Upper lobe of left lung (tissue), 6 donors: ENCODE measurements at regions not wholly inside any gene's neighbourhood (a gene's known extent, or its start where the extent isn't known, plus 50 kb on each side); places are given as distances from the start of the nearest gene placed in this dataset.

Experiments
- ATAC-seq, 2 donors: fragments of 200-7000 bp; cut with Tn5 transposase; one replicate each; pipeline ENCODE4 v1.9.1; 2022; ENCODE audit warnings: mild to moderate bottlenecking in 2 of 2, moderate library complexity in 2 of 2; ENCODE audit not compliant: low FRiP score in 2 of 2
- DNase-seq, 2 donors: peaks; one replicate each; pipeline ENCODE4 v3.0.0-alpha.2; 2019 to 2020
- H3K27ac ChIP-seq, 4 donors: fragments of 200-600 bp; sonication (generic); one replicate each; pipeline ENCODE4 v1.5.1; 2016 to 2019
- H3K27me3 ChIP-seq, 4 donors: fragments of 200-600 bp; sonication (generic); one replicate each; pipeline ENCODE4 v1.5.1; 2017 to 2019
- H3K36me3 ChIP-seq, 4 donors: fragments of 200-600 bp; sonication (generic); one replicate each; pipeline ENCODE4 v1.5.1; 2016 to 2019
- H3K4me1 ChIP-seq, 4 donors: fragments of 200-600 bp; sonication (generic); one replicate each; pipeline ENCODE4 v1.5.1; 2018 to 2019
- H3K4me3 ChIP-seq, 4 donors: fragments of 200-600 bp; sonication (generic); one replicate each; pipeline ENCODE4 v1.5.1; 2017 to 2019; ENCODE audit warnings: mild to moderate bottlenecking in 2 of 4, moderate library complexity in 1 of 4
- H3K9me3 ChIP-seq, 4 donors: fragments of 200-600 bp; sonication (generic); one replicate each; pipeline ENCODE4 v1.5.1; 2018 to 2019
- EP300 ChIP-seq, 4 donors: sonication (generic); formaldehyde crosslinking; IDR thresholded peaks; one replicate each; pipeline ENCODE4 v1.5.1; 2017; ENCODE audit warnings: antibody characterized with exemption in 4 of 4, control low read depth in 2 of 4
- POLR2A ChIP-seq, 4 donors: fragments of 450-650 bp; IDR thresholded peaks; one replicate each; pipeline ENCODE4 v1.5.1; 2016 to 2017; ENCODE audit warnings: antibody characterized with exemption in 4 of 4, mild to moderate bottlenecking in 2 of 4
- POLR2AphosphoS5 ChIP-seq, 2 donors: sonication (generic); formaldehyde crosslinking; IDR thresholded peaks; one replicate each; pipeline ENCODE4 v1.5.1; 2017; ENCODE audit warnings: antibody characterized with exemption in 2 of 2
- WGBS, 2 donors: methylation state at CpG; one replicate each; pipeline ENCODE4 v1.1.5; 2017 to 2018; 5-methylcytosine and 5-hydroxymethylcytosine counted together
- TF ChIP-seq, protein P1 (sequence below), 6 experiments: fragments of 450-650 bp in 4 of 6; fragments of 200-600 bp in 2 of 6; sonication (generic) in 2 of 6; IDR thresholded peaks; one replicate each; pipeline ENCODE4 v1.5.1; 2016 to 2019; ENCODE audit warnings: antibody characterized with exemption in 6 of 6
- donor health status: DM: no; HTN: no; CAD: no; lungs with moderate emphysema.
- donor health status: DM: no; HTN: yes; CAD: no; lungs with severe emphysema.

- no peak overlapping the region for H3K27ac ChIP-seq
- H3K4me1 ChIP-seq: no peaks in the 10 kb centered on the region
- DNase-seq: no peak
- H3K4me3 ChIP-seq: no peak overlapping the region
- ATAC-seq: no peak
- WGBS, 2 donors: 89 to 90% methylated on average over 2 of the region's 2 CpGs
- H3K27me3 ChIP-seq: no peaks in the 10 kb centered on the region
- no peaks in the 10 kb centered on the region for H3K9me3 ChIP-seq
- TF ChIP-seq POLR2AphosphoS5 (IDR thresholded peaks at IDR 0.05): no peak
- no peaks in the 10 kb centered on the region for H3K36me3 ChIP-seq
Observed at GRCh38 chr10:62705789-62706188, 98.7 kb upstream of the ADO start.

- Histone ChIP-seq H3K4me1 (no peaks in the 10 kb centered on the region), H3K4me3 (no peak overlapping the region), H3K27ac (no peak overlapping the region), H3K9me3 (no peaks in the 10 kb centered on the region), H3K27me3 (no peaks in the 10 kb centered on the region), H3K36me3 (no peaks in the 10 kb centered on the region)
- no peak for ATAC-seq
- 95 to 97% methylated on average over 2 of the region's 2 CpGs for WGBS, 2 donors
- TF ChIP-seq, protein P1, sequence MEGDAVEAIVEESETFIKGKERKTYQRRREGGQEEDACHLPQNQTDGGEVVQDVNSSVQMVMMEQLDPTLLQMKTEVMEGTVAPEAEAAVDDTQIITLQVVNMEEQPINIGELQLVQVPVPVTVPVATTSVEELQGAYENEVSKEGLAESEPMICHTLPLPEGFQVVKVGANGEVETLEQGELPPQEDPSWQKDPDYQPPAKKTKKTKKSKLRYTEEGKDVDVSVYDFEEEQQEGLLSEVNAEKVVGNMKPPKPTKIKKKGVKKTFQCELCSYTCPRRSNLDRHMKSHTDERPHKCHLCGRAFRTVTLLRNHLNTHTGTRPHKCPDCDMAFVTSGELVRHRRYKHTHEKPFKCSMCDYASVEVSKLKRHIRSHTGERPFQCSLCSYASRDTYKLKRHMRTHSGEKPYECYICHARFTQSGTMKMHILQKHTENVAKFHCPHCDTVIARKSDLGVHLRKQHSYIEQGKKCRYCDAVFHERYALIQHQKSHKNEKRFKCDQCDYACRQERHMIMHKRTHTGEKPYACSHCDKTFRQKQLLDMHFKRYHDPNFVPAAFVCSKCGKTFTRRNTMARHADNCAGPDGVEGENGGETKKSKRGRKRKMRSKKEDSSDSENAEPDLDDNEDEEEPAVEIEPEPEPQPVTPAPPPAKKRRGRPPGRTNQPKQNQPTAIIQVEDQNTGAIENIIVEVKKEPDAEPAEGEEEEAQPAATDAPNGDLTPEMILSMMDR (IDR thresholded peaks at IDR 0.05): no peak
- TF ChIP-seq POLR2A (IDR thresholded peaks at IDR 0.05) (no peak), POLR2AphosphoS5 (IDR thresholded peaks at IDR 0.05) (no peak), EP300 (IDR thresholded peaks at IDR 0.05) (no peak)
- no peak for DNase-seq
Observed at GRCh38 chr10:62707810-62708209, 96.7 kb upstream of the ADO start.

- no peaks in the 10 kb centered on the region for H3K4me1 ChIP-seq
- ATAC-seq: no peak
- H3K36me3 ChIP-seq: no peaks in the 10 kb centered on the region
- no peak overlapping the region for H3K4me3 ChIP-seq
- TF ChIP-seq, protein P1 (IDR thresholded peaks at IDR 0.05): no peak
- TF ChIP-seq POLR2A (IDR thresholded peaks at IDR 0.05): no peak
- no peak for TF ChIP-seq EP300 (IDR thresholded peaks at IDR 0.05)
- no peak for TF ChIP-seq POLR2AphosphoS5 (IDR thresholded peaks at IDR 0.05)
- H3K27ac ChIP-seq: no peak overlapping the region
- DNase-seq: no peak
- no peaks in the 10 kb centered on the region for H3K9me3 ChIP-seq
- H3K27me3 ChIP-seq: no peaks in the 10 kb centered on the region
- 37 to 45% methylated on average over 4 of the region's 4 CpGs for WGBS, 2 donors
Observed at GRCh38 chr10:62708569-62708968, 96.0 kb upstream of the ADO start.

GRCh38 chr10:62709200-62709599, 95.3 kb upstream of the ADO start:
- ATAC-seq: no peak
- whole genome bisulfite sequencing, 2 donors: 74% methylated on average over 3 of the region's 3 CpGs

DNA sequence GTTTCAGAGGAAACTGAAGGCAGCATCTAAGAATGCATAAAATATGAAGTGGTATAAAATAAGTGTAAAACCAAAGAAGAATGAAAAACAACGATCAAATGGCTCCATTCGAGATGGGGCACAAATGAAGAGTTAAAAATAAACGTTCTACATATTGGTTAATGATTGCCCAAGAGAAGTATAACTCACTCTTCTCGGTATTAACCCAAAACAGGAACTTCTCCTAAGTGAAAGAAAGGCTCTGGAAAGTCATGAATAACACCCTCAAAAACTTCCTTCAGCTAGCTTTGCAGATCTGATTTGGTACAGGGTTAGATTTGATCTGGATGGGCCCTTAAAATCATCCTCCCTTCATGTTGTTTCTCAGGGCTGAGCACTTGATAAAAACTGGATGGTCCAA, 94.3 kb upstream of the ADO start:
- TF ChIP-seq POLR2AphosphoS5 (IDR thresholded peaks at IDR 0.05): no peak
- no peak for TF ChIP-seq POLR2A (IDR thresholded peaks at IDR 0.05)
- no peak for TF ChIP-seq EP300 (IDR thresholded peaks at IDR 0.05)
- TF ChIP-seq, protein P1 (IDR thresholded peaks at IDR 0.05): no peak
- Histone ChIP-seq H3K27ac (no peak overlapping the region), H3K36me3 (no peaks in the 10 kb centered on the region), H3K9me3 (no peaks in the 10 kb centered on the region), H3K27me3 (no peaks in the 10 kb centered on the region), H3K4me1 (no peaks in the 10 kb centered on the region), H3K4me3 (no peak overlapping the region)
- 39 to 44% methylated on average over 4 of the region's 4 CpGs for WGBS, 2 donors
- peak in 1 of 2 donors; percentile 53 for ATAC-seq
- DNase-seq: no peak

More at GRCh38 chr10:62709200-62709599, 95.3 kb upstream of the ADO start:
- no peak for DNase-seq
- no peak for TF ChIP-seq EP300 (IDR thresholded peaks at IDR 0.05)
- TF ChIP-seq, protein P1 (IDR thresholded peaks at IDR 0.05): no peak
- TF ChIP-seq POLR2A (IDR thresholded peaks at IDR 0.05): no peak
- TF ChIP-seq POLR2AphosphoS5 (IDR thresholded peaks at IDR 0.05): no peak
- H3K27me3 ChIP-seq: no peaks in the 10 kb centered on the region
- H3K4me3 ChIP-seq: no peak overlapping the region
- H3K9me3 ChIP-seq: no peaks in the 10 kb centered on the region
- no peaks in the 10 kb centered on the region for H3K4me1 ChIP-seq
- H3K36me3 ChIP-seq: no peaks in the 10 kb centered on the region
- H3K27ac ChIP-seq: no peak overlapping the region
